GM06990 (cell line): ENCODE measurements at regions not wholly inside any gene's neighbourhood (a gene's known extent, or its start where the extent isn't known, plus 50 kb on each side); places are given as distances from the start of the nearest gene placed in this dataset.

ENCODE experiments used
- DNase-seq: peaks from one replicate; pipeline ENCODE4 v3.0.0-alpha.2; 2011; ENCODE audit not compliant: insufficient read length; ENCODE audit errors: extremely low read depth
- H3K27me3 ChIP-seq: replicated peaks from 2 replicates; pipeline ENCODE4 v1.6.0; 2011; ENCODE audit warnings: low read length; ENCODE audit not compliant: control insufficient read depth, insufficient read depth
- H3K36me3 ChIP-seq: 2 replicates; pipeline ENCODE4 v1.5.1; 2011; ENCODE audit warnings: low read length; ENCODE audit not compliant: control insufficient read depth, insufficient read depth
- H3K4me3 ChIP-seq: replicated peaks from 2 replicates; pipeline ENCODE4 v1.5.1; 2011; ENCODE audit warnings: low read depth, mild to moderate bottlenecking, control low read depth, low read length
- CTCF ChIP-seq: IDR thresholded peaks from 2 replicates; pipeline ENCODE4 v1.5.1; 2011; ENCODE audit warnings: low read length, control low read depth, mild to moderate bottlenecking, inconsistent platforms; ENCODE audit not compliant: insufficient read depth, poor library complexity, severe bottlenecking

GRCh38 chrX:9195199-9195880 is 161.4 kb upstream of the FAM9B start:
- Histone ChIP-seq H3K27me3 (no peaks in the 10 kb centered on the region), H3K4me3 (no peak overlapping the region), H3K36me3 (no peaks in the 10 kb centered on the region)
- no peak for TF ChIP-seq CTCF
- no peak for DNase-seq

- no peak for TF ChIP-seq CTCF
- no peak for DNase-seq
- H3K4me3 ChIP-seq, result no peak overlapping the region
- H3K36me3 ChIP-seq, result no peaks in the 10 kb centered on the region
- no peaks in the 10 kb centered on the region for H3K27me3 ChIP-seq
Observed at GRCh38 chrX:9196961-9197640, 163.2 kb upstream of the FAM9B start.

DNA sequence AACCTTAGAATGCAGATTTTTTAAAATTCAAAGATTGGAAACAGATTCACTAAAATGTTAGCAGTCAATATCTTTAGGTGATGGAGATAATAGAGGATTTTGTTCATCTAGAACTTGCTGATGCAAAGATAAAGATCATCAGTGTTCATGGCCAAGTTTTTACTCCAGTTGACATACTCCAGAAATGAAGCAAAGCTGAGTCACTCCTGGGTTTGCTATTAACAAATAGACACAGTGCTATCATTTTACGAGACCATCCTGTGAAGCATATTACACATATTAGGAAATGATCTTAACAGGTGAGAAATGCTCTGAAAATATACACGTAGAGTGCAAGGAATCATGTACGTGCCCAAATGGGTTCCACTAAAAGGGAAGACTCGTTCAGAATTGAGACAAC is 170.6 kb upstream of the FAM9B start:
- no peak for TF ChIP-seq CTCF
- no peaks in the 10 kb centered on the region for H3K27me3 ChIP-seq
- H3K36me3 ChIP-seq, result no peaks in the 10 kb centered on the region
- no peak overlapping the region for H3K4me3 ChIP-seq
- no peak for DNase-seq

- Histone ChIP-seq H3K27me3 (no peaks in the 10 kb centered on the region), H3K4me3 (no peak overlapping the region), H3K36me3 (no peaks in the 10 kb centered on the region)
- TF ChIP-seq CTCF, result no peak
- no peak for DNase-seq
Observed at GRCh38 chrX:9205599-9206223, 171.8 kb upstream of the FAM9B start.

- Histone ChIP-seq H3K27me3 (no peaks in the 10 kb centered on the region), H3K4me3 (no peak overlapping the region), H3K36me3 (no peaks in the 10 kb centered on the region)
- TF ChIP-seq CTCF, result no peak
- no peak for DNase-seq
Observed at GRCh38 chrX:9207142-9207541, 173.2 kb upstream of the FAM9B start.
